ENCODE measurements at regions not wholly inside any gene's neighbourhood (a gene's known extent, or its start where the extent isn't known, plus 50 kb on each side); places are given as distances from the start of the nearest gene placed in this dataset.

DNA sequence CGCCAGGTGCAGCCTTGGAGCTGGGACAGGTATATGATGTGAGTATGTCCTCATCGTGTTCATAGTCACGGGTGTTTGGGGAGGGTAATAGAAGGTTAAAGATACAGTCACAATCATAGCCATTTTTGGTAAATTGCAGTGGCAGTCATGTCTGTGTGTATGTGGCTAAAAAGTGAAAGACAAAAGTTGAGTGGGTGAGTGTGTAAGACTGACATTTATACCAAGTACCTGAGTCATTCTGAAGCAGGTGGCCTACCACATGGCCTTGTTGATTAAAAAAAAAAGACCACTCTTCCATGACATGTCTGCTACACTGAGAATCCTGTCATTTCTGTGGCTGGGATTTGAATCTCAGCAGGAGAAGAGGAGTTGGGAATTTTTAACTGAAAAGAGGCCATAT is 181.9 kb downstream of the SCP2D1 start:
- no peak overlapping the region for H3K4me3 Mint-ChIP-seq
- H3K27ac Mint-ChIP-seq: no peak overlapping the region
- no peak for DNase-seq (ENCODE audit: low spot score in 2 of 2, unreplicated experiment in 2 of 2)
- no peaks in the 10 kb centered on the region for H3K4me1 Mint-ChIP-seq
- TF ChIP-seq, protein P1, sequence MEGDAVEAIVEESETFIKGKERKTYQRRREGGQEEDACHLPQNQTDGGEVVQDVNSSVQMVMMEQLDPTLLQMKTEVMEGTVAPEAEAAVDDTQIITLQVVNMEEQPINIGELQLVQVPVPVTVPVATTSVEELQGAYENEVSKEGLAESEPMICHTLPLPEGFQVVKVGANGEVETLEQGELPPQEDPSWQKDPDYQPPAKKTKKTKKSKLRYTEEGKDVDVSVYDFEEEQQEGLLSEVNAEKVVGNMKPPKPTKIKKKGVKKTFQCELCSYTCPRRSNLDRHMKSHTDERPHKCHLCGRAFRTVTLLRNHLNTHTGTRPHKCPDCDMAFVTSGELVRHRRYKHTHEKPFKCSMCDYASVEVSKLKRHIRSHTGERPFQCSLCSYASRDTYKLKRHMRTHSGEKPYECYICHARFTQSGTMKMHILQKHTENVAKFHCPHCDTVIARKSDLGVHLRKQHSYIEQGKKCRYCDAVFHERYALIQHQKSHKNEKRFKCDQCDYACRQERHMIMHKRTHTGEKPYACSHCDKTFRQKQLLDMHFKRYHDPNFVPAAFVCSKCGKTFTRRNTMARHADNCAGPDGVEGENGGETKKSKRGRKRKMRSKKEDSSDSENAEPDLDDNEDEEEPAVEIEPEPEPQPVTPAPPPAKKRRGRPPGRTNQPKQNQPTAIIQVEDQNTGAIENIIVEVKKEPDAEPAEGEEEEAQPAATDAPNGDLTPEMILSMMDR (IDR thresholded peaks at IDR 0.05; ENCODE audit: unreplicated experiment): no peak
- peaks cover 5% of the 10 kb centered on the region for H3K27me3 Mint-ChIP-seq (ENCODE audit: low read depth)
- H3K9me3 Mint-ChIP-seq: peaks cover 15% of the 10 kb centered on the region
- no peaks in the 10 kb centered on the region for H3K36me3 Mint-ChIP-seq

DNA sequence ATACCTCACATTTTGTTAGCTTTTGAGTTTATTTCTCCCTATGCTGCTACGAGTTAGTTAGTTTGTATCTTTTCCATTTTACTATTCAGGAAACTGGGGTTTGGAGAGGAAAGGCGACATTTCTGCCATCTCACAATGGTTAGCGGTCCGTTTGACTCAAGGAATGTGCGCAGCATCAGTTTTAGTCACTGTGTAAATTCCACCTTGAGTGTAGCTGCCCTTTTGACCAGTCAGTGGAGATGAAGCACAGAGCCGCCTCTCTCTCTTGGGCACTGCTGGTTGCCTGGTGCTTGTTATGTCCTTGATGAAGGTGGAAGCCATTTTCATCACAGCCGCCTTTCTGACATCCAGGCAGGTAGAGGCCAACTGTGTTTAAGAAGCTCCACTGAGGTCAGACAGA is 185.5 kb downstream of the SCP2D1 start:
- no peak overlapping the region for H3K4me3 Mint-ChIP-seq
- H3K36me3 Mint-ChIP-seq: no peaks in the 10 kb centered on the region
- no peak overlapping the region for H3K27ac Mint-ChIP-seq
- no peak for DNase-seq (ENCODE audit: low spot score in 2 of 2, unreplicated experiment in 2 of 2)
- no peaks in the 10 kb centered on the region for H3K4me1 Mint-ChIP-seq
- TF ChIP-seq, protein P1 (IDR thresholded peaks at IDR 0.05; ENCODE audit: unreplicated experiment): no peak
- peaks cover 6% of the 10 kb centered on the region for H3K27me3 Mint-ChIP-seq (ENCODE audit: low read depth)
- peaks cover 4% of the 10 kb centered on the region for H3K9me3 Mint-ChIP-seq

DNA sequence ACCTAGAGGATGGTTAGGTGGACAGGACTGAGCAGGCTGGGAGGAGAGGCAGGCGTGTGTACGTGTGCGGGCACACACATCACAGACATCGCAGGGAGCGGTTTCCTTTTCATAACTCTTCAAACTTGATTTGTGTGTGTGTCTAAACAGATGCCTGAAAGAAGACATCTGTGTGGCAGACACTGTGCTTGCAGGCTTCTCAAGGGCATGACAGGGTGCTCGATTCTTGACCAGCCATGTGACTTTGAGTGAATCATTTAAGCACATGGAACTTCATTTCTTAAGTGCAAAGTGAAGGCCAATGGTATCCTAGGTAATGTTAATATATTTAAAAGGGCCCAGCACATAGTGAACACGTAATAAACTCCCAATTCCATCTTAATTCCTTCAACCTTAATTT is 186.5 kb downstream of the SCP2D1 start:
- no peak overlapping the region for H3K27ac Mint-ChIP-seq
- H3K4me1 Mint-ChIP-seq: no peaks in the 10 kb centered on the region
- TF ChIP-seq, protein P1 (IDR thresholded peaks at IDR 0.05; ENCODE audit: unreplicated experiment): no peak
- peaks cover 14% of the 10 kb centered on the region for H3K27me3 Mint-ChIP-seq (ENCODE audit: low read depth)
- no peaks in the 10 kb centered on the region for H3K36me3 Mint-ChIP-seq
- no peak for DNase-seq (ENCODE audit: low spot score in 2 of 2, unreplicated experiment in 2 of 2)
- no peaks in the 10 kb centered on the region for H3K9me3 Mint-ChIP-seq
- no peak overlapping the region for H3K4me3 Mint-ChIP-seq

DNA sequence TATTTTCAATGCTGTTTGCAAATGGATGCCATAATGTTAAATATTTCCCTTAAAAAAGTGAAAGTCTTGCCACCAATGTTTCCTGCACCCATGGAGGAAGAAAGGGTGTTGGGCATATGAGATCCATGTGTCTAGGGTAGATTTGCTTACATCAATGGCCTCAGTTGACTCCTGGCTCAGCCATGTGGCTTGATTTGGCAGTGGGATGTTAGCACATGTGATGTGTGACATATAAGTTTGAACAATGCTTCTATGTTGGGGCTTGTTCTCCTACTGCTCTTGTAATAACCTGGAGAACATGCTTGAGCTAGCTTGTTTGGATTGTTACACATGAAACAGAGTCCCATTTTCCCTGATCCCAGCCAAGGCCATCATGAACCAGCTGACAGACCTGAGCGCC is 187.6 kb downstream of the SCP2D1 start:
- Mint-ChIP-seq H3K9me3 (no peaks in the 10 kb centered on the region), H3K4me1 (no peaks in the 10 kb centered on the region), H3K27me3 (ENCODE audit: low read depth) (peaks cover 16% of the 10 kb centered on the region), H3K27ac (no peak overlapping the region), H3K36me3 (no peaks in the 10 kb centered on the region), H3K4me3 (no peak overlapping the region)
- DNase-seq (ENCODE audit: low spot score in 2 of 2, unreplicated experiment in 2 of 2): no peak
- TF ChIP-seq, protein P1 (IDR thresholded peaks at IDR 0.05; ENCODE audit: unreplicated experiment): no peak

DNA sequence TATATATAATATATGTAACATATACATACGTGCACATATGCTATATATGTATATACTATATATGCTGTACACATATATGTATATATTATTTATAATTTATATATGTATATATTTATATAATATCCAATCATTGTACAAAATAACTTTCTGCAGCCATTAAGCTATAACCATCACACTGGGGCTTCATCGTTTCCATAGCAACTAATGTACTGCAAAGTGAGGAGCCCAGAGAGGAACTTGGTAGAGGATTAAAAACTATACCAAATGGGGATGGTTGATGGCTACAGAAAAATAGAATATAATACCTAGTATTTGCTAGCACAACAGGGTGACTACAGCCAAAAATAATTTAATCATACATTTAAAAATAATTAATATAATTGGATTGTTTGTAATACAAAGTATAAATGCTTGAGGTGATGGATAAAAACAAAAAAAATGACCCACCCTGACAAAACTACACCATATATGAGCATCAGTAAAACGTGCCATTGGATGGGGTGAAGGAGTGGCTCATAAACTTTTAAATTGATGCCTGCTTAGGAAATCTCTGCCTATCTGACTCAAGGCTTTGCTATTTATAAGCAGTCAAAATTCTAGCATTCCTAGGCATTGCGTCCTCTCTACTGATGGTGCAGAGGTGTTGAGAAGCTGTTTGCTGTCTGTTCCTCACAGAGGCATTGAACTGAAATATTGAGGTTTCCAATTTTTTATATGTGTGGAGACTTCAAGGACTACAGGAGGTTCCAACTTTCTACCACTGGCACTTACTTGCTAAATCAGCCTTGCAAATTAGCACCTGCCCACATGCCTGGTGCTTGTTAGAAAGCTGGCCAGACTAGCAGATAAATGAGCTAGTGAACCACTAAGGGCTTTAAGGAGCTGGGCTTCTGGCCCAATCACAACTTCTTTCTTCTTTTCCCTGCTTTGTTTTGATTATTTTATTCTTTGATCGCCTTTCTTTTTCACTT is 190.1 kb downstream of the SCP2D1 start:
- DNase-seq (ENCODE audit: low spot score in 2 of 2, unreplicated experiment in 2 of 2): no peak
- TF ChIP-seq, protein P1 (IDR thresholded peaks at IDR 0.05; ENCODE audit: unreplicated experiment): no peak
- H3K27me3 Mint-ChIP-seq (ENCODE audit: low read depth): peaks cover 19% of the 10 kb centered on the region
- no peak overlapping the region for H3K27ac Mint-ChIP-seq
- H3K4me1 Mint-ChIP-seq: no peaks in the 10 kb centered on the region
- H3K9me3 Mint-ChIP-seq: no peaks in the 10 kb centered on the region
- H3K36me3 Mint-ChIP-seq: no peaks in the 10 kb centered on the region
- no peak overlapping the region for H3K4me3 Mint-ChIP-seq

Data from mesothelial cell of epicardium (in vitro differentiated cells).